GM12874 (cell line): ENCODE measurements at regions not wholly inside any gene's neighbourhood (a gene's known extent, or its start where the extent isn't known, plus 50 kb on each side); places are given as distances from the start of the nearest gene placed in this dataset.

ENCODE experiments used
- TF ChIP-seq, protein P1 (sequence below): IDR thresholded peaks from 2 replicates; pipeline ENCODE4 v1.5.1; 2011; ENCODE audit warnings: low read depth, mild to moderate bottlenecking, control low read depth, low read length, moderate library complexity; ENCODE audit not compliant: insufficient read depth

DNA sequence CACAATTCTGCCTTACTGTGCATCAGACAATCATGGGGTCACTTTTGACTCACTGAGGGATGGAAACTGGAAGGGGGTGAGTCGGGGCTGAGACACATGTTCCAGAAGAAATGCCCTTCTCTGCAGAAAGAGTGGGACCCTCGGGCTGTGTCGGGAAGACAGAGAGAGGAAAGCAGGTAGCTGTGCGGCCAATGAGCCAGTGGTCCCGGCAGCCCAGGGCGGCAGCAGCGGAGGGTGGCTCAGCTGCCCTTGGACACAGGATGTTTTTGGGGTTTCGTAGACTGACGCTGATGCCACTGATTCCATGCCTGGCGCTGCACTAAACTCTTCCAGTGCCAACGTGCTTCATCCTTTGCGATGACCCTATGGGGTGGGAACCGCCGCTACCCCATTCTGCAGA is 78.4 kb upstream of the PPP1R26 start:
- TF ChIP-seq, protein P1, sequence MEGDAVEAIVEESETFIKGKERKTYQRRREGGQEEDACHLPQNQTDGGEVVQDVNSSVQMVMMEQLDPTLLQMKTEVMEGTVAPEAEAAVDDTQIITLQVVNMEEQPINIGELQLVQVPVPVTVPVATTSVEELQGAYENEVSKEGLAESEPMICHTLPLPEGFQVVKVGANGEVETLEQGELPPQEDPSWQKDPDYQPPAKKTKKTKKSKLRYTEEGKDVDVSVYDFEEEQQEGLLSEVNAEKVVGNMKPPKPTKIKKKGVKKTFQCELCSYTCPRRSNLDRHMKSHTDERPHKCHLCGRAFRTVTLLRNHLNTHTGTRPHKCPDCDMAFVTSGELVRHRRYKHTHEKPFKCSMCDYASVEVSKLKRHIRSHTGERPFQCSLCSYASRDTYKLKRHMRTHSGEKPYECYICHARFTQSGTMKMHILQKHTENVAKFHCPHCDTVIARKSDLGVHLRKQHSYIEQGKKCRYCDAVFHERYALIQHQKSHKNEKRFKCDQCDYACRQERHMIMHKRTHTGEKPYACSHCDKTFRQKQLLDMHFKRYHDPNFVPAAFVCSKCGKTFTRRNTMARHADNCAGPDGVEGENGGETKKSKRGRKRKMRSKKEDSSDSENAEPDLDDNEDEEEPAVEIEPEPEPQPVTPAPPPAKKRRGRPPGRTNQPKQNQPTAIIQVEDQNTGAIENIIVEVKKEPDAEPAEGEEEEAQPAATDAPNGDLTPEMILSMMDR: no peak

DNA sequence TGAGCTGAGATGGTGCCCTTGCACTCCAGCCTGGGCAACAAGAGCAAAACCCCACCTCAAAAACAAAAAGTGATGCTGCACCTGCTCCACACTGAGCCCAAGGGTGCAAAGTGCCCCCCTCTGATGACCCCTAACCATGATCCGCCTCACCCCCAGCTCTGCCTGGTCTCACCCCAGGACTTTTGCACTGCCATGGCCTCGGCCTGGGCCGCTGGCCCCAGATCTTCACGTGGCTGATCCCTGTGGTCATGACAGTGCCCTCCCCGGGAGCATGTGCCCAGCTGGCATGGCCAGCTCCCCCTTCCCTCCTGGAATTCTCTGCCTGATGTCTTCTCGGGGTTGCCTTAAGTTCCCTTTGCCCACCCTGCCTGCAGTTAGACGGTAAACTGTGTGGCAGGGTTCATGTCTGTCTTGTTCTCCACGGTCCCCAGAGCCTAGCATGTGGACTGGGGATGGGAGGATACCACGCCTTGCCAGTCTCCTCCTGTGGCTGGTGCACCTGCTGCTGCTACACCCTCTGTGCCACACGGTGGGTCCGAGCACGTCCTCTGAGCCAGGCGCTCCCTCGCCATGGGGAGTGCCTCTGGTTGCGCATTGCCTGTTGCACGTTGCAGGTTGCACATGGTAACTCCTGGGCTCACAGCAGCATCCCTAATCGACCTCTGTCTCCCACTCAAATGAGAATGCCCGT is 77.4 kb upstream of the PPP1R26 start:
- TF ChIP-seq, protein P1: no peak

DNA sequence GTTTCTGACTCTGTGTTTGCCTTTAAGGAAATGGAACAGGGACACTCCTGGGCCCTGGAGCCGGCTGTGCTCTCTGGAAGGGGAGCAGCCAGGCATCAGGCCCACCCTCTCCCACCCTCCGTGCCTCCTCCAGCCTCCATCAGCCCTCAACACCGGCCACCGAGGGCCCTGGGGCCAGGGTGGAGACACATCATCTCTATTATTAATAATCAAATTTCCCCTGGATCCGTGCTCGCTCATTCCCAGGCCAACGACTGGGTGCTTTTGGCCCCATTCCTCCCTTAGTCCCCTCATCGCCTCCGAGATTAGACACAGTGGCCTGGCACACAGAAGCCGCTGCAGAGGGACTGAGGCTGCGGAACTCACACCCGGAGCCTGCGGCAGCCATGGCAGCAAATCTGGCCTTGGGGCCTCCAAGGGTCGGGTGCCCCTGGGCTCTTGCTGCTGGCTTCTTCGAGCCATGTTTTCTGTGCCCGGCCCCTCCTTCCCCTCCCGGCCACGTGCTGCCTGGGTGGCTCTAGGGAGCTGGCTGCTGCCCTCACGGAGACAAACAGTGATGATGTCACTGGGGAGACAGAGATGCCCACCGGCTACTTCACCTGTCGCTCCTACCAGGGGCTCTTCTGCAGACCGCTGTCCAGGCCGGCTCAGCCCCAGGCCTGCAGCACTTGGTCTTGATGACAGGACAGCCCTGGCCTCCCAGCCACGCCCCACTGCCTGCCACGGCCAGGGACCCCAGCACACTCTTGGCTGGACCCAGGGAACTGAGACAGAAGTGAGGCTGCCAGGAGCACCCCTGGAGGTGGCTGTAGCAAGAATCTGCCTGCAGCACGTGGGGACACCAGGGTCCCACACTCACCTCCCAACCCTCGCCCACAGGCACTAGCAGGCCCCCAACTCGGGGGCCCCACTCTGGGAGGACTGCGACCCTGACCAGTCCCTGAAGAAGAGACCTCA is 76.6 kb upstream of the PPP1R26 start:
- TF ChIP-seq, protein P1: no peak

DNA sequence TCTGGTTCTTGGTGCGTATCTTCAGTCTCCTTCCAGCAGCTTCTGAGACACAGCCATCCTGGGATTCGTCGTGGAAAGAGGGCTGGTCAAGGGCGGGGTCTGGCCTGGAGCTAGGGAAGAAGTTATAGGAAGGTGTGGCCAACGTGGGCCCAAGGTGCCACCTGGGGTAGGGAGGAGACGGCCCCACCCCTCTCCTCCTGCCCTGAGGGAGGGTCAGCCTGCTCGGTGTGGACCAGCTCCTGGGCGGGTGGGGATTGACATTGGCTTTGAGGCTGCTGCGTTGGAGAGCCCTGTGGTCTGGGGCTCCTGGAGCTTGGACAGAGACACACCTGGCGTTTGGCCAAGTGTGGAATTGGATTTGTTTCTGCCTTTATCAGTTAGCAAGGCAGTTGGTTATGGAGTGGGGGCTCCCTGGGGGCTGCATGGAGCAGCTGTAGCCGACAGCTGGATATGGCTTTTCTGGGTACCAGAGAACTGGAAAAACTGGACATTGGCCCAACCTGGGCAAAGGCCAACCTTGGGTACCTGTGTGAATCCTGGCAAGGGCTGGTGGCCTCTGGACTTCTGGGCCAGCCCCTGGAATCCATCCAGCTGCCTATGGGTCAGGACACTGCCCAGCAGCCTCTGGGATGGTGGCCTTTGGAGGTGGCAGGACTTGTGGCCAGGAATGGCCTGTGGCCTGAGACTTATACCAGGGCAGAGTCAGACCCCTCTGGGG is 75.7 kb upstream of the PPP1R26 start:
- TF ChIP-seq, protein P1: no peak

DNA sequence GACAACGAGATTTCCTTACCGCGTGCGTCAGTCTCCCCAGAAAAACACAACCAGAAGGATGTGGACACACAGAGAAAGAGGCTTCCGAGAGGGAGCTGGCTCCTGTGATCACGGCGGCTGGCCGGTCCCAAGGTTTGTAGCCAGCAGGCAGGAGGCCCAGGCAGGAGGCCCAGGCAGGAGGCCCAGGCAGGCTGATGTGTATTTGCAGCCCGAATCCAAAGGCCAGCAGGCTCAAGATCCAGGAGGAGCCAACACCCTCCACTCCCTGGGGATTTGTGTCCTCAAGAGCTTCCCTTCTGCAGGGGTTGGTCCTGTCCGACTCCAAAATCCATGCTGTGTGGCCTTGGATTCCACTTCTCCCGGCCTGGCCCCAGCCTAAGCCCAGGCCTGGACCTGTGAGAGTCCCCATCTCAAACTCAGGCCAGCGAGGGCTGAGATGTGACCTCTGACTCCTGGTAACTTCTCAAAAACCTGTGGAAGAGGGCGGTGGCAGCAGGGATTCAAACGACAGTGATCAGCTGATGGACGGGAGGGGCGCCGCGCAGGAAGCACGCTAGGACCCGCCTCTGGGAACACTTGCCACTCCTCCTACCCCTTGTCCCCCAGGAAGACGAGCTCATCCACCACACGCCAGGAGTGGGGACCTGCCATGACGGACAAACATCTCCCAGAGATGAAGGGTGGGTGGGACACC is 75.0 kb upstream of the PPP1R26 start:
- TF ChIP-seq, protein P1: no peak

DNA sequence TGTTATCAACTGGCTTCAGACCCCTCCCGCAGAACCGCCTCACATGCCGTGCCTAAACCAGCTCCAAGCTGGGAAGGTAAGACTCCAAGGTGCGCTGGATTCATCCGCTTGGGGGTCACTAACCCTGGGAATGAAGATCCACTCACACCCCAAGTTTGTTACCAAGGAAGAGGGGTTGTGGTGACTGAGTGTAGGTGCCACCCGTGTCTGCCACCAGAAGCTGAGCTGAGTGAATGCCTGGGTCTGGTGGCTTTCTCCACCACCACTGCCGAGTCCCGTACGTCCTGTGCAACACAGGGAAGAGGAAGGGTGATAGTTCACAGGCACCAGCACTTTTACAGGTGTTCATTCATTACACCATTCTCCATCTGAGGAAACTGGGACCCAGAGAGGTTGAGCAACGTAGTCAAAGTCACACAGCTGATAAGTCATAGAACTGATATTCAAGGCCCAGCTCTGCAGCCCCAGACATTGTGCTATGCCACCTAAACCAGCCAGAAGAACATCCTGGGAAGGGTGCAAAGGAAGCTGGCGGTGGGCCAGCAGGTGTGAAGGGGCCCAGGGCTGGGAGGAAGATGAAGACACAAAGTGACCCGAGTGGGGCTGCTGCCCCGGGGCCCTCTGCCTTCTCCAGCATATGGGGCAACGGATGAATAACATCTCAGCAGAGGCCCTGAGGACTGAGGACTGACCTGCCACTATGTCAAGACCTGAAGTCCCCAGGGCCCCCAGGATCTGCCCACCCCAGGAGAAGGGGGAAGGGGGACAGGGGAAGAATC is 70.9 kb upstream of the PPP1R26 start:
- TF ChIP-seq, protein P1: no peak
